ENCODE measurements at regions not wholly inside any gene's neighbourhood (a gene's known extent, or its start where the extent isn't known, plus 50 kb on each side); places are given as distances from the start of the nearest gene placed in this dataset.

- no peak overlapping the region for H3K4me3 ChIP-seq (replicated peaks; ENCODE audit: low read depth, low read length)
- no peak for TF ChIP-seq CTCF (IDR thresholded peaks at IDR 0.05; ENCODE audit: low read length, missing control alignments)
- no peak for DNase-seq (ENCODE audit: low read depth)
Observed at GRCh38 chr3:3745693-3746092, 53.5 kb upstream of the LRRN1 start.

- TF ChIP-seq CTCF (IDR thresholded peaks at IDR 0.05; ENCODE audit: low read length, missing control alignments), result no peak
- H3K4me3 ChIP-seq (replicated peaks; ENCODE audit: low read depth, low read length), result no peak overlapping the region
- DNase-seq (ENCODE audit: low read depth), result no peak
Observed at GRCh38 chr3:3744826-3745225, 54.4 kb upstream of the LRRN1 start.

- no peak overlapping the region for H3K4me3 ChIP-seq (replicated peaks; ENCODE audit: low read depth, low read length)
- no peak for DNase-seq (ENCODE audit: low read depth)
- TF ChIP-seq CTCF (IDR thresholded peaks at IDR 0.05; ENCODE audit: low read length, missing control alignments), result no peak
Observed at GRCh38 chr3:3743754-3744153, 55.5 kb upstream of the LRRN1 start.

- TF ChIP-seq CTCF (IDR thresholded peaks at IDR 0.05; ENCODE audit: low read length, missing control alignments), result no peak
- no peak overlapping the region for H3K4me3 ChIP-seq (replicated peaks; ENCODE audit: low read depth, low read length)
- DNase-seq (ENCODE audit: low read depth), result no peak
Observed at GRCh38 chr3:3740061-3740460, 59.2 kb upstream of the LRRN1 start.

GRCh38 chr3:3739330-3740060 lies 59.7 kb upstream of the LRRN1 start:
- no peak for DNase-seq (ENCODE audit: low read depth)
- no peak for TF ChIP-seq CTCF (IDR thresholded peaks at IDR 0.05; ENCODE audit: low read length, missing control alignments)
- no peak overlapping the region for H3K4me3 ChIP-seq (replicated peaks; ENCODE audit: low read depth, low read length)

GRCh38 chr3:3737531-3737930 lies 61.7 kb upstream of the LRRN1 start:
- DNase-seq (ENCODE audit: low read depth), result no peak
- no peak overlapping the region for H3K4me3 ChIP-seq (replicated peaks; ENCODE audit: low read depth, low read length)
- no peak for TF ChIP-seq CTCF (IDR thresholded peaks at IDR 0.05; ENCODE audit: low read length, missing control alignments)

GRCh38 chr3:3735919-3736318 lies 63.3 kb upstream of the LRRN1 start:
- no peak overlapping the region for H3K4me3 ChIP-seq (replicated peaks; ENCODE audit: low read depth, low read length)
- DNase-seq (ENCODE audit: low read depth), result no peak
- TF ChIP-seq CTCF (IDR thresholded peaks at IDR 0.05; ENCODE audit: low read length, missing control alignments), result no peak
